ENCODE measurements at regions not wholly inside any gene's neighbourhood (a gene's known extent, or its start where the extent isn't known, plus 50 kb on each side); places are given as distances from the start of the nearest gene placed in this dataset.

- TF ChIP-seq CTCF (IDR thresholded peaks at IDR 0.05) (peak; percentile 67 to 96 (median 80)), POLR2A (IDR thresholded peaks at IDR 0.05) (no peak)
Observed at GRCh38 chr17:33750943-33751701, 458.0 kb upstream of the ASIC2 start.
